BE2C (cell line): ENCODE measurements at regions not wholly inside any gene's neighbourhood (a gene's known extent, or its start where the extent isn't known, plus 50 kb on each side); places are given as distances from the start of the nearest gene placed in this dataset.

Source experiments
- DNase-seq: peaks from one replicate; pipeline ENCODE4 v3.0.0-alpha.2; 2020
- H3K27me3 ChIP-seq: fragments of 250-450 bp; sonication (Bioruptor Pico); 2 replicates; pipeline ENCODE4 v1.5.1; 2020; ENCODE audit warnings: mild to moderate bottlenecking
- H3K36me3 ChIP-seq: fragments of 250-450 bp; sonication (Bioruptor Pico); 2 replicates; pipeline ENCODE4 v1.5.1; 2020; ENCODE audit warnings: mild to moderate bottlenecking
- H3K4me1 ChIP-seq: fragments of 250-450 bp; sonication (Bioruptor Pico); 2 replicates; pipeline ENCODE4 v1.5.1; 2020
- H3K4me3 ChIP-seq: 2 replicates; pipeline ENCODE4 v1.5.1; 2011; ENCODE audit warnings: low read depth, low read length
- H3K9me3 ChIP-seq: fragments of 250-450 bp; sonication (Bioruptor Pico); 2 replicates; pipeline ENCODE4 v1.5.1; 2020
- CTCF ChIP-seq: IDR thresholded peaks from 2 replicates; pipeline ENCODE4 v1.5.1; 2012; ENCODE audit warnings: mild to moderate bottlenecking, low read depth, low read length

GRCh38 chr12:19829100-19829853, 390.0 kb downstream of the AEBP2 start:
- H3K9me3 ChIP-seq = no peaks in the 10 kb centered on the region
- no peaks in the 10 kb centered on the region for H3K36me3 ChIP-seq
- H3K4me3 ChIP-seq = no peak overlapping the region
- H3K4me1 ChIP-seq = no peaks in the 10 kb centered on the region
- DNase-seq = no peak
- H3K27me3 ChIP-seq = no peaks in the 10 kb centered on the region
- no peak for TF ChIP-seq CTCF

GRCh38 chr12:19830446-19830845, 391.2 kb downstream of the AEBP2 start:
- DNase-seq = no peak
- Histone ChIP-seq H3K36me3 (no peaks in the 10 kb centered on the region), H3K4me1 (no peaks in the 10 kb centered on the region), H3K9me3 (no peaks in the 10 kb centered on the region), H3K4me3 (no peak overlapping the region), H3K27me3 (no peaks in the 10 kb centered on the region)
- no peak for TF ChIP-seq CTCF

- DNase-seq = no peak
- no peak for TF ChIP-seq CTCF
- H3K36me3 ChIP-seq = no peaks in the 10 kb centered on the region
- H3K4me3 ChIP-seq = no peak overlapping the region
- no peaks in the 10 kb centered on the region for H3K9me3 ChIP-seq
- H3K4me1 ChIP-seq = no peaks in the 10 kb centered on the region
- H3K27me3 ChIP-seq = no peaks in the 10 kb centered on the region
Observed at GRCh38 chr12:19833775-19834501, 394.6 kb downstream of the AEBP2 start.

GRCh38 chr12:19834592-19834991, 395.3 kb downstream of the AEBP2 start:
- H3K9me3 ChIP-seq = no peaks in the 10 kb centered on the region
- no peak for TF ChIP-seq CTCF
- no peak for DNase-seq
- no peaks in the 10 kb centered on the region for H3K4me1 ChIP-seq
- no peaks in the 10 kb centered on the region for H3K36me3 ChIP-seq
- H3K4me3 ChIP-seq = no peak overlapping the region
- no peaks in the 10 kb centered on the region for H3K27me3 ChIP-seq

- no peak for DNase-seq
- H3K27me3 ChIP-seq = no peaks in the 10 kb centered on the region
- no peak for TF ChIP-seq CTCF
- H3K4me3 ChIP-seq = no peak overlapping the region
- H3K4me1 ChIP-seq = no peaks in the 10 kb centered on the region
- no peaks in the 10 kb centered on the region for H3K36me3 ChIP-seq
- no peaks in the 10 kb centered on the region for H3K9me3 ChIP-seq
Observed at GRCh38 chr12:19836056-19836455, 396.8 kb downstream of the AEBP2 start.

GRCh38 chr12:19836456-19836855, 397.2 kb downstream of the AEBP2 start:
- H3K9me3 ChIP-seq = no peaks in the 10 kb centered on the region

More at GRCh38 chr12:19836456-19836855, 397.2 kb downstream of the AEBP2 start:
- H3K36me3 ChIP-seq = no peaks in the 10 kb centered on the region
- no peaks in the 10 kb centered on the region for H3K4me1 ChIP-seq
- H3K4me3 ChIP-seq = no peak overlapping the region
- TF ChIP-seq CTCF = no peak
- H3K27me3 ChIP-seq = no peaks in the 10 kb centered on the region
- DNase-seq = no peak
